ENCODE measurements at regions not wholly inside any gene's neighbourhood (a gene's known extent, or its start where the extent isn't known, plus 50 kb on each side); places are given as distances from the start of the nearest gene placed in this dataset.

DNA sequence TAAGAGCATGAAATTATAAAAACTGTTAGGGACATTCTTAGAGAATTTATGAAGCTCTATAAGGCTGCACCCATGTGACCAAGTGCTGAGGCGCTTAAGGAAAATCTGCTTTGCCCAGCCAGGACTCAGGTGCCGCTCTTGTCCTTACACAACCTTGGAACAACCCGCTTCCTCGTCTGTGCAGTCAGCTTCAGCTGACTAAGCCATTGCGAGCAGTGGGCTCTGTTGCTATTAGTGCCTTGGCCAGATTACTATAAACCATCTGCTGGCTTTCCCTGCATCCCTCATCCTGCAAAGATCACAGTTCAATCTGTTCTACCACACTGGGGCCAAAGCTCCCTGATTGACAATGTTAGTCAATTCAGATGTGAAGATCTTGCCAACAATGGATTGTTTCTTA, 89.1 kb upstream of the E2F3 start:
- DNase-seq (ENCODE audit: extremely low read depth, low read depth): no peak

DNA sequence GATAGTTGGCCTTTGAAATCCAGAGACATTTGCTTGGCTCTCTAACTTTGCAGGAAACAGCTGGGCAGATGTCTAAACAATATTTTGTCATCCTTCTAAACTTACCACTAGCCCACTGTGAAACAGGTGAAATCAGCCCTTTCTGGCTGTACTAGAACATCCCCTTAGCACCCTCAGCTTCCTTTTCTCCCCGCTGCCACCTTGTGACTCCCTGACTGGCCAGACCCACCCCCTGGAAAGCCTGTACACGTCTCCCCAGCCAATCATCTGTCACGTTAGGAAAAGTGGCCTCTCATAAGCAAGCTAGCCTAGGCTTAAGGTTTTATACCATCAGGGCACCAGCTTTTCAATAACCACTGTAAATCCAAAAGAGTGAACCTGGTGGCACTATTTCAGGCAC, 88.6 kb upstream of the E2F3 start:
- no peak for DNase-seq (ENCODE audit: extremely low read depth, low read depth)

DNA sequence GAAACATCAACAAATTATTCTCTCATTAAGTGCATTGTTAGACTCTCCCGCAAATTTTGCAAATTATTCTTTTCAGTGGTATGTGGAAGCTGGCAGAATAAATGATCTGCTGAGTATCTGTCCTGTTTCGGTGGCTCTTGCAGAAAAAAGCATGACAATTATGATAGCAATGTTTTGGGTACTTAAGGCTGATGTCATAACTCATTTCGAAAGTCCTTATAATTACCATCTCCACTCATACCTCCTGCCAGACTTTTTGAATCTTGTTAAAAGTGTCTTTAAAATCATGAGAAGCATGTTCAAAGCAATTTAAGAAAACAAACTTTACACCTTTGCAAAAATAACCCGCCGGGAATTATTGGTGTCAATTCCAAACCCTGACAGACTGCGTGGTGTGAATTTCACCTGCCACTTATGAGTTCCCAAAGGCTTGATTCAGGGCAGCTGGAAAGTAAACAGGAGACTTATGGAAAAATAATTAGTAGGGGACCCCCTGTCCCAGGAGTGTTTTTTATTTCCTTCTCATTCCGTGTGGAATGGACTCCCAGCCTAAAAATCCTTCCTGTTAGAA, 87.6 kb upstream of the E2F3 start:
- DNase-seq (ENCODE audit: extremely low read depth, low read depth): no peak

DNA sequence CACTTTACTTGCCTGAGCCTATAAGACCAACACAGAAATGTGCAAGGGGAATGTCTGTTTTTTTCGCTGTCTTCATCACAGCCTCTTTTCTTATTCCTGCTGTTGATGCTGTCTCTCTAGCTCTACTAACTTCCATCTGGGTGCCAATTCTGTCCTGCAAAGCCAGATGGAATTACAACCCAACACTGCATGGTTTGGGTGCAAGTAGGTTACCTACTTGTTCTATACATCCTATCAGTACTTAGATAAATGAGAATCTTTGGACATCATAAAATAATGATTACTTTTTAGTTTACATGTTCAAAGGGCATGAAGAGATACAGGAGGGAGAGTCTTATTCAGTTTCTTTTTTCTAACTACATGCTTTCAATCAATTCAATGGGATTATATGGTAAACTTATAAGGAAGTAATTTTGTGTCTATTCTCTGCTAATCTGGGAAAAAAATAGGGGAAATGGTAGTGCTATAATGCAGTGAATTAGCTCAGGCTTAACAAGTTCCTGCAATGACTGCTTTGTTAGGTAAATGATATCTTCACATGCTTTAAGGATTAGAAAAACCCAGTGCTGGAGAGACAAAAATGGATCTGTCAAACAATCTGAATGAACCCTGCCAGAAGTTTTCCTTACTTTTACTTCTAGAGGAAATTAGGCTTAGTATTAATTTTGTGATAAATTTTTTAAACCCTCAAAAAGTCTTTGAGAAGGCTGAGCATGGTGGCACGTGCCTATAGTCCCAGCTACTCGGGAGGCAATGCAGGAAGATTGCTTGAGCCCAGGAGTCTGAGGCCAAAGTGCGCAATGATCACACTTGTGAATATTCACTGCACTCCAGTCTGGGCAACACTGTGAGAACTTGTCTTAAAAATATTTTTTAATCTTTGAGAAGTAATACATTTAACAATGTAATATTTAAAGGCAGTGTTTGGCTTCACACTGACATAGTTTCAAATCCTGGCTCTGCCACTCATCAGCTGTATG, 86.5 kb upstream of the E2F3 start:
- no peak for DNase-seq (ENCODE audit: extremely low read depth, low read depth)

DNA sequence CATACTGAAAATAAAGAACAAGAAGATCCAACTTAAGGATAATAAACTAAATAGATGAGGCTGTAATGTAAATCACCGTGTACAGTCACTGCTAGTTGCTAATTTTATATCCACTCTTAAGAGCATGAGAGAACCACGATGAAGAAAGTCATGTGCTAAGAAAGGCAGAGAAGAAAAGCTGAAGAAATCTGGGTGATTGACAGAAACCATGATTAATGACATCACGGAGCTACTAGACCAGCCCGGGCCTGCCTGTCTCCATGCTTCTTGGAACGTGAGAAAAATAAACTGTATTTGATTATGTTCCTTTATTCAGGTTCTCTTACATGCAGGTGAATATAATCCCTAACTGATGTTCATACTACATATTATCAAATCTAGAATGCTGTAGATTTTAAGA, 84.2 kb upstream of the E2F3 start:
- no peak for DNase-seq (ENCODE audit: extremely low read depth, low read depth)

DNA sequence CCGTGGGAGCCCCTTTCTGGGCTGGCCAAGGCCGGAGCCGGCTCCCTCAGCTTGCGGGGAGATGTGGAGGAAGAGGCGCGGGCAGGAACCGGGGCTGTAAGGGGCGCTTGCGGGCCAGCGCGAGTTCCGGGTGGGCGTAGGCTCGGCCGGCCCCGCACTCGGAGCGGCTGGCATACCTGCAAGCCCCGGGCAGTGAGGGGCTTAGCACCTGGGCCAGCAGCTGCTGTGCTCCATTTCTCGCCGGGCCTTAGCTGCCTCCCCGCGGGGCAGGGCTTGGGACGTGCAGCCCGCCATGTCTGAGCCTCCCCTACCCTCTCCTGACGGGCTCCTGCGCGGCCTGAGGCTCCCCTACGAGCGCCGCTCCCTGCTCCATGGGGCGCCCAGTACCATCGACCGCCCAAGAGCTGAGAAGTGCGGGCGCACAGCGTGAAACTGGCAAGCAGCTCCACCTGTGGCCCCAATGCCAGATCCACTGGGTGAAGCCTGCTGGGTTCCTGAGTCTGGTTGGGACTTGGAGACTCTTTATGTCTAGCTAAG, 82.8 kb upstream of the E2F3 start:
- no peak for DNase-seq (ENCODE audit: extremely low read depth, low read depth)

DNA sequence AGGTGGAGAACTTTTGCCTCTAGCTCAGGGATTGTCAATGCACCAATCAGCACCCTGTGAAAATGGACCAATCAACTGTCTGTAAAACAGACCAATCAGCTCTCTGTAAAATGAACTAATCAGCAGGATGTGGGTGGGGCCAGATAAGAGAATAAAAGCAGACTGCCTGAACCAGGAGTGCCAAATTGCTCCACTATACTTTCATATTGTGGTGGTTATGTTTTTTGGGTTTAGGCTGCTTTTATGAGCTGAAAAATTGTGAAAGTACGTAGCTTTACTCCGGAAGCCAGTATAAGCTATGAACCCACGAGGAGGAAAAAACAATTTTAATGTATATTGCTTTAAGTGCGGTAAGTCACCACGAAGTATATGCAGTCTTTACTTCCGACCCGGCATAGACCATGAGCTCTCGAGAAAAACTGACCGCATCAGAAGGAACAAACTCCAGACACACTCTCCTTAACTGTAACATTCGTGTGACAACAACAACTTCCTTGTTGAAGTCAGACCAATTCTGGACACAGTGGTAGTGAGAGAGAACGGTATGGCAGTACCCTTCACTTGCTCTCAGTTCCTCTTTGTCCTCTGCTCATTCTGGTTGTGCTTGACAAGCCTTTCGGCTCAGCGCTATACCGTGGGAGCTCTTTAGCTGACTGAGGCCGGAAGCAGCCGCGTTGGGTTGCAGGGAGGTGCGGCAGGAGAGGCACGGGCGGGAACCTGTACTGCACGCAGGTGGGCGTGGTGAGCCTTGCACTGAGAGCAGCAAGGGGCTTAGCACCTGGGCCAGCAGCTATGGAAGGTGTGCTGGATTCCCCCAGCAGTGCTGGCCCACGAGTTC, 81.9 kb upstream of the E2F3 start:
- DNase-seq (ENCODE audit: extremely low read depth, low read depth): no peak

DNA sequence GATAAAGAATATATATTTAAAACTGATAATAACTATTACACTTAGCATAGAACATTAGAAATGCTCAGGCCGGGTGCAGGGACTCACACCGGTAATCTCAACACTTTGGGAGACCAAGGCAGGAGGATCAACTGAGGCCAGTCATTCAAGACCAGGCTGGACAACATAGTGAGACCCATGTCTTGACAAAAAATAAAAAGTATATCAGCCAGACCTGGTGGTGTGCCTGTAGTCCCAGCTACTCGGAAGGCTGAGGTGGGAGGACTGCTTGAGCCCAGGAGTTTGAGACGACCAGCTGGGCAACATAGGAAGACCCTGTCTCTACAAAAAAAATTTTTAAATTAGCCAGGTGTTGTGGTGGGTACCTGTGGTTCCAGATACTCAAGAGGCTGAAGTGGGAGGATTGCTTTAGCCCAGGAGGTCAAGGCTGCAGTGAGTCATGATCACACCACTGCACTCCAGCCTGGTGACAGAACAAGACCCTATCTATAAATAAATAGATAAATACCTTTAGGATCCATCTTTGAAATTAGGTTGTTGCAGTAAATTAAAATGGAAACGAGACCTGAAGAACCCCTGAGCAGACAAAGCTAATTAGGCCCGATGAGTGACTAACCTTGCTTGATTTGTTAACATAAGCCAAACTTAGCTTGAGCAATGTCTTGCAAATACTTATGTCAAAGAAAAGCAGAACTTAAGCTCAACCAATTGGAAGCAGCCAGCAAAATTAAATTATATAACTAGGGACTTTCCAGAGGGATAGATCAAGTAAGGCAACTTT, 75.8 kb upstream of the E2F3 start:
- DNase-seq (ENCODE audit: extremely low read depth, low read depth): no peak

DNA sequence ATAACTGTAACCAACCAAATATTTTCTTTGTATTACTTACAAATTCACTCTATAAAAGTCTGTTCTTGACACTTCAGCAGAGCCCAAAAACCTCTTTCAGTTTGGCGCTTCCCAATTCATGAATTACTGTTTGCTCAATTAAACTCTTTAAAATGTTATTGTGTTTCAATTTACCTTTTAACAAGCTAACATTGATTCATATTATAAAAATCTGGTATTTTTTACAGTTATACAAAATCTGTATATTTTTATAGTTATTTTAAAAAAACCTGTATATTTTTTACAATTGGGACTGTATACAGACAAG, 75.3 kb upstream of the E2F3 start:
- no peak for DNase-seq (ENCODE audit: extremely low read depth, low read depth)

DNA sequence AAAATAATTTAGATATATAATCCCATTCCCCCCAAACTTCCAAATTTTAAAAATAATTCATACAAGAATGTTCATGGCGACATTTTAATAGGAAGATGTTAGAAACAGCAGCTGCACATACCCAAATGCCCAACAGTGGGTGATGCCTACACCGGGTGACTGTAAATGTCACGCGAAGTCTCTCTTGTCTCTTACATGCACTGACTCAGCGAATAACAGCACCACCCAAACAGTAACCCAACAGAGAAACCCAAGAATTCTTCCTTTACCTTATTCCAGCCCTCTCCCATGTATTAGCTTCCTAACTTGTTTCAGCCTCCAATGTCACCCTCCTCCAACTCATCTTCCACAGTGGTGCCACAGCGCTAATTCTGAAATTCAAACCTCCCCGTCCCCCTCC, 74.5 kb upstream of the E2F3 start:
- no peak for DNase-seq (ENCODE audit: extremely low read depth, low read depth)

DNA sequence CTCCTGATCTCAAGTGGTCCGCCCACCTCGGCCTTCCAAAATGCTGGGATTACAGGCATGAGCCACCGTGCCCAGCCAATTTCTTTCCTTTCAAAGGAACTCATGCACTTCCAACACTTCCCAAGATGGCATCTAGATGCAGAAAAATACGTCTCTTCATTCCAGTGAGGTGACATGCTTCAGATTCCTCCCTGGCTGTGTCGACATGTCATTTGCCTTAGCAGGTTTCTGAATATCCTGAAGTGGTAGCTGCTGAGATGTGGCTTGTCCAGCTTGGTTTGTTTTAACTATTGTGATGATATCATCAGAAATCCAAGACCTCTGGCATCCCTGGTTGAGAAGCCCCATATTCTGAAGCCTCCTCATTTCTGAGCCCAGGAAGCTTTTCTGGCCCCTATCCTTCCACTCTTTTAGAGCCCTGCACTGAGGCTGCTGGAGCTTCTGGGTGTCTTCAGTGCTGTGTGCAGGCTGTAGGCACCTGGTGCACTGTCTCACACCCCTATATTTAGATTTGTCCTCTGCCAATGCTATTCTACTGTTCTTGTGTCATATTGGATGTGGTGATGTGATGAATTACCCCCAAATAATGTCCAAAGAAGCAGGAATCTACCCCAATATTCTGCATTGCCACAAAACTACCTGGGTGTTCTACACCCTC, 73.3 kb upstream of the E2F3 start:
- no peak for DNase-seq (ENCODE audit: extremely low read depth, low read depth)

DNA sequence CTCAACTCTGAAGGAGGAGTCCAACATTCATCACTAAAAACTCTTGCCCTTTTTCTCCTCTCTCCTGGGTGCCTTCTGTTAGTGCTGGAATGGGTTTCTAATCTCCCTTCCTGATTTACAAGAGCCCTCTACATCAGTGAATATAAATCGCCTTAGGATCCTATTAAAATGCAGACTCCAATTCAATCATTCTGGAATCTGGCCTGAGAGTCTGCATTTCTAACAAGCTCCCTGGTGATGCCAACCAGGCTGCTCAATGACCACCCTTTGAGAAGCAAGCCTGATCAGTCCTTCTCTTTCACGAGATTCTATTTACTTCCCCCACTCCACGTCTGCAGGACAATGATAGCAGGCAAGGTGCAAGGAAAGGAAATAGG, 72.8 kb upstream of the E2F3 start:
- DNase-seq (ENCODE audit: extremely low read depth, low read depth): no peak

DNA sequence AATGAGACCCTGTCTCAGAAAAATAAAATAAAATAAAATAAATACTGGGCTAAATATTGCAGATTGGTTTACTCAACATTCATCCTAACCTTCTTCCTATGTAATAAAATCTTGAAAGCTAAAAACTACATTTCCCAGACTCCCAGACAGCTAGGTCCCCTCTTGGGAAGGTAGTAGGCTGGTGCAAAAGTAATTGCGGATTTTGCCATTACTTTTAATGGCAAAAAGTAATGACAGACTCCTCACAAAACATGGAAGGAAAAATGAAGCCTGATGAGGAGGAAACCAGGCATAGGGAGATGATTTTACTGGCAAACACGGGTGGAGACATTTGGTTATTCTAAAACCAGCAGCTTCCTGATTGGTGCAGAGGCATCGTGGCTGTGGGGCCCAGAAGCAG, 70.6 kb upstream of the E2F3 start:
- DNase-seq (ENCODE audit: extremely low read depth, low read depth): no peak

DNA sequence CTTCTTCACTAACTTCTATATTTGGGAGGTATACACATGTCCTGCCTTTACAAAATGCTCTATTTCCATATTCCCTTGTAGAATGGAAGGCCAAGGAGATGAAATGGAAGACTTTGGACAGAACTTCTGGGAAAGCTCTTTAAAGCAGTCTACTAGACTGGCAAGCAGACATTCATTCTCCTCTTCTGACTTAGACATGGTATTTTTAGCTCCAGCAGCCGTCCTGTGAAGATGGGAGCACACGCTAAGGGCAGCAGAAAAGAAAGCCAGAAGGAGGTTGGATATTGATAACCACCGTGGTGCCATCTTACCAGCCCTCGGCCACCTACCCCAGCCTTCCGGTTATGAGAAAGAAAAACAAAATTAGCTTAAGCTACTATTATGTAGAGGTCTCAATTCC, 70.1 kb upstream of the E2F3 start:
- DNase-seq (ENCODE audit: extremely low read depth, low read depth): no peak

DNA sequence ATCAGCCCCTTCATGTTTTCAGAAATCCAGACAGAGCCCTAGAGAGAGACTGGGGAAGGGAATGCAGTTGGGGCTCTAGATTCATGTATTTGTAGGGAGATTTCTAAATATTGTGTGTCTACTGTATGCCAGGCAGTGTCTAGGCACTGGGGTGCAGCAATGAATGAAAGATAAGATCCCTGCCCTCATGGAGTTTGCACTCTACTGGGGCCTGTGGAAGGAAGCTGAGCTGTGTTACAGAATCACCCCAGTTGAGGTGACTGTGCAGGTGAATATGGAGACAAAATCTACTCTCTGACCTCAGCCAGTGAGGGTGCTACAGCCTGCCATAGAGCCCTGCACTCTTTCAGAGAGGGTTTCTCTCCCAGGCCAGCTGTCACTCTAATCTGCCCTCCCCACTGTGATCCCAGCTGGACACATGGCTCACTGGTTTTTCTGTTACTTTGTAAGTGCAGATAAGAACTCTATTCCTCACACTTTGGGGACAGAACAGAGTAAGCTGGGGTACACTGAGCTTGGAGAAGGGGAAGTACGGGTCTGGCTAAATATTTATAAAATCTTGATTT, 69.2 kb upstream of the E2F3 start:
- DNase-seq (ENCODE audit: extremely low read depth, low read depth): no peak

DNA sequence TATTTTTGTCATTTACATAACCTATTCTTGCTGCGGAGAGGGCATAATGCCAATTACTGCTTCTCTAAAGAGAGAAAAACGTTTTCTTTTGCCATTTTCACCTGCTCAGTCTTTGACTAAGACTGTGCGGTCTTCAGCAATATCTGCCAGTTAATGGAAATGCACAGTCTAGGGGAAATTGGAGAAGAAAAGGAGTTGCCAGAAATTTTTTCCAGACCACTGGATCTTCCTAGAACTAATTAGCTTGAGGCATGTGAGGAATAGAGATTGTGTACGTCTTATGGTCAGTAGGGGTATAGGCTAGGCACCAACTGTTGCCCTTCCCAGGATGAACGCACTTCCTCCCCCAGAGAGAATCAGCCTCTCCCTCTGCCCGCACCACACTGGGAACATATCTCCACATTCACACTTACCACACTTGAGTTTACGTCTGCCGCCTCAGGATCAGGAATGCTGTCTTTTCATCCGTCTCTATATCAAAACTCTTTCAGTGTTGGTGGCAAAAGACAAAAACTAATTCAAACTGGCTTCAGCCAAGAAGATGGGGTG, 67.9 kb upstream of the E2F3 start:
- no peak for DNase-seq (ENCODE audit: extremely low read depth, low read depth)

DNA sequence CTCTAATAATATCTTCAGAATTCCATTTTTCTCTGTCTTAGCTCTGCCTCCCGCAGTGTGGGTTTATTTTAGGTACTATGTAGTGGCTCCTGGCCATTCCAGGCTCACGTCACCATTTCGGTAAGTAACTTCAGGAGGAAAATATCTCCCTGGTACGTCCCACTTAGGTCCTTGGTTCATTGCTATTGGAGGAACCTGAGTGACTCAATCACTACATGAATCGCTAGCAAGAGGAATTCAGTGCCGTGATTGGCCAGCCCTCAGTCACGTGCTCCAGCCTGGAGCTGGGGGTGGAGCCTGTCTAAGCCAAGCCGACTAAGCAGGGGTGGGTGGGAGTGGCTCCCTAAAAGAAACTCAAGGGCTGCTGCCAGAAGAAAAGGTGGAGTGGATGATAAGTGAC, 67.3 kb upstream of the E2F3 start:
- no peak for DNase-seq (ENCODE audit: extremely low read depth, low read depth)

DNA sequence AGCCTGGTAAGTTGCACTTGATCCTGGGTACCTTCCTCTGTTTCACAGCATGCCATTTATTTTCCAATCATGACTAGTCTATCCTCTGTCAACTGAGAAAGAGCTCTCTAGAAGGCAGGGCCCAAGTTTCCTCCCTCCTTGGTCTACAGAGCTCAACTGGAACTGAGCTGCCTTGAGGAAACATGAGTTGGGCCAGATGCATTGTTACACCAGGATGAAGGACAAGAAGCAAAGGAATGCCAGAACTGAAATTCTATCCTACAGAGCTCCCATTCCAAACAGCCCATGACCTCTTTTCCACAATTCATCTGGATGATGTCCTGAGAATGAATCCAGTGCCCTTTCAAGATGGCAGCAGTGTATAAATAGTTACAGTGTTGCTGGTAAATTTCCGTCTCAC, 66.7 kb upstream of the E2F3 start:
- no peak for DNase-seq (ENCODE audit: extremely low read depth, low read depth)

DNA sequence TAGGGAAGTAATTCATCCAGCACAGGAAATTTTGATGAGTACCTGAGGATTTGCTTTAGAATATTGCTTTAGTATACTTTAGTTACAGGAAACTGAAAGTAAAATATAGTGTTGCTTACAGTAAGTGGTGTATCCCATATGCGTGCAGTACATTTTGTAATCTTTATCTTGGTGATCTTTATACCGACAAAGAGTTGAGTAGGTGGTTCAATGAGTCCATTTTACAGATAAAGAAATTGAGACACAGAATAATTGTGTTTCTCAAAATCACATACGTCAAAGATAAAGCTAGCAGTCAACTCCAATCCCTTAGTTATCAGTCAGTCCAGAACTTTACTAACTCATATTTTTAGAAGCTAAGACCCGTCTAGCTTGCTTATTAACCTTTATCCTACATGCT, 65.8 kb upstream of the E2F3 start:
- DNase-seq (ENCODE audit: extremely low read depth, low read depth): no peak

DNA sequence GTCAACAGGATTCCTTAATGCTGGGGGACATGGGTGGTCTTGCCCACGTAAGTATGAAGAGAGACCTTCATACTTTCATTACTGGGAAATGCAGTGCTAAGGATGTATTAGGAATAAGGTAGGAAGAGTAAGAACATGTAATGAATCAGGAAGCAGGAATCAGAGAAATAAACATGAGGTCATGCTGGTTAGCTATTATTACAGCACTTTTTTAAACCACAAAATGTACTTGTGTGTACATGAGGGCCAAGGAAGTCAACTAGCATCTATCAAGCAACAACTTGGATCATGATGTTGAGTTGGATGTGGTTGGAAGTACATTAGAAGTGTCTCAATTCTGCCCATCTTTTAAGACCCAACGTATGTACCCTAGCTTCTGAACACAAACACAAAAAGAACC, 63.5 kb upstream of the E2F3 start:
- no peak for DNase-seq (ENCODE audit: extremely low read depth, low read depth)
